ENCODE measurements at regions not wholly inside any gene's neighbourhood (a gene's known extent, or its start where the extent isn't known, plus 50 kb on each side); places are given as distances from the start of the nearest gene placed in this dataset.

GRCh38 chr10:129333706-129334105 lies 133.3 kb upstream of the MGMT start:
- H3K36me3 ChIP-seq (ENCODE audit: control insufficient read depth in 2 of 2, insufficient read depth in 2 of 2, low read length in 1 of 2): no peaks in the 10 kb centered on the region
- peaks cover 0 to 5% of the 10 kb centered on the region in 2 donors for H3K9me3 ChIP-seq (ENCODE audit: control insufficient read depth in 2 of 2, insufficient read depth in 1 of 2, low read depth in 1 of 2, low read length in 1 of 2)
- no peak overlapping the region for H3K27ac ChIP-seq (ENCODE audit: low read depth in 2 of 2, low read length in 1 of 2)
- no peaks in the 10 kb centered on the region for H3K27me3 ChIP-seq (ENCODE audit: control insufficient read depth in 1 of 2, insufficient read depth in 2 of 2, low read length in 2 of 2)
- H3K4me3 ChIP-seq (ENCODE audit: low read depth in 1 of 2, low read length in 2 of 2): no peak overlapping the region
- 79 to 80% methylated on average over 8 of the region's 8 CpGs for WGBS, 2 donors
- H3K4me1 ChIP-seq (ENCODE audit: control insufficient read depth in 2 of 2, insufficient read depth in 2 of 2, low read length in 1 of 2): no peaks in the 10 kb centered on the region

DNA sequence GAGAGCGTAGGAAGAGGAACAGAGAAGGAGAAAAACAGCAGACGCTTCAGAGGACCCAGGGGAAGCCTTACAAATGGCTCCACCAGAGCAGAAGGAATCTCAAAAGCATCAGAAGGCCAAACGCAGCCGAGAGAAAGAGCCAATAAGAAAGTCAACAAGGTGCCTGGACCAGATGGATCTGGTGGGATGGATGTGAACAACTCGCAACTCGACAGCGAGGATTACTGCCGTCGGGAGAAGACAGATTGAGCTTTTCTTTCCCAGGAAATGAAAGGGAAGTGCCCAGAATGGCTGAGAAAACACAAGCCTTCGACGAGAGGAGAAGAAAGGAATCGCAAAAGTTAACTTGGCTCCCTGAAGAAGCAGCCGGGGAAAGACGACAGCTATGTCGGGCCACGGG lies 132.8 kb upstream of the MGMT start:
- H3K4me1 ChIP-seq (ENCODE audit: control insufficient read depth in 2 of 2, insufficient read depth in 2 of 2, low read length in 1 of 2): no peaks in the 10 kb centered on the region
- H3K27ac ChIP-seq (ENCODE audit: low read depth in 2 of 2, low read length in 1 of 2): no peak overlapping the region
- H3K9me3 ChIP-seq (ENCODE audit: control insufficient read depth in 2 of 2, insufficient read depth in 1 of 2, low read depth in 1 of 2, low read length in 1 of 2): peaks cover 0 to 7% of the 10 kb centered on the region in 2 donors
- H3K27me3 ChIP-seq (ENCODE audit: control insufficient read depth in 1 of 2, insufficient read depth in 2 of 2, low read length in 2 of 2): no peaks in the 10 kb centered on the region
- no peak overlapping the region for H3K4me3 ChIP-seq (ENCODE audit: low read depth in 1 of 2, low read length in 2 of 2)
- WGBS, 2 donors: 65 to 71% methylated on average over 16 of the region's 16 CpGs
- H3K36me3 ChIP-seq (ENCODE audit: control insufficient read depth in 2 of 2, insufficient read depth in 2 of 2, low read length in 1 of 2): no peaks in the 10 kb centered on the region

- no peaks in the 10 kb centered on the region for H3K27me3 ChIP-seq (ENCODE audit: control insufficient read depth in 1 of 2, insufficient read depth in 2 of 2, low read length in 2 of 2)
- peaks cover 0 to 9% of the 10 kb centered on the region in 2 donors for H3K9me3 ChIP-seq (ENCODE audit: control insufficient read depth in 2 of 2, insufficient read depth in 1 of 2, low read depth in 1 of 2, low read length in 1 of 2)
- WGBS, 2 donors: 78 to 84% methylated on average over 4 of the region's 4 CpGs
- H3K4me1 ChIP-seq (ENCODE audit: control insufficient read depth in 2 of 2, insufficient read depth in 2 of 2, low read length in 1 of 2): no peaks in the 10 kb centered on the region
- H3K27ac ChIP-seq (ENCODE audit: low read depth in 2 of 2, low read length in 1 of 2): no peak overlapping the region
- no peaks in the 10 kb centered on the region for H3K36me3 ChIP-seq (ENCODE audit: control insufficient read depth in 2 of 2, insufficient read depth in 2 of 2, low read length in 1 of 2)
- H3K4me3 ChIP-seq (ENCODE audit: low read depth in 1 of 2, low read length in 2 of 2): no peak overlapping the region
These were observed 131.6 kb upstream of the MGMT start for GRCh38 chr10:129335396-129335795.

GRCh38 chr10:129335942-129336341 lies 131.1 kb upstream of the MGMT start:
- H3K9me3 ChIP-seq (ENCODE audit: control insufficient read depth in 2 of 2, insufficient read depth in 1 of 2, low read depth in 1 of 2, low read length in 1 of 2): peaks cover 0 to 9% of the 10 kb centered on the region in 2 donors
- H3K27ac ChIP-seq (ENCODE audit: low read depth in 2 of 2, low read length in 1 of 2): no peak overlapping the region
- no peaks in the 10 kb centered on the region for H3K36me3 ChIP-seq (ENCODE audit: control insufficient read depth in 2 of 2, insufficient read depth in 2 of 2, low read length in 1 of 2)
- no peak overlapping the region for H3K4me3 ChIP-seq (ENCODE audit: low read depth in 1 of 2, low read length in 2 of 2)
- no peaks in the 10 kb centered on the region for H3K27me3 ChIP-seq (ENCODE audit: control insufficient read depth in 1 of 2, insufficient read depth in 2 of 2, low read length in 2 of 2)
- H3K4me1 ChIP-seq (ENCODE audit: control insufficient read depth in 2 of 2, insufficient read depth in 2 of 2, low read length in 1 of 2): no peaks in the 10 kb centered on the region
- WGBS, 2 donors: 89 to 91% methylated on average over 5 of the region's 5 CpGs

GRCh38 chr10:129339191-129339590 lies 127.8 kb upstream of the MGMT start:
- H3K4me3 ChIP-seq (ENCODE audit: low read depth in 1 of 2, low read length in 2 of 2): no peak overlapping the region
- no peaks in the 10 kb centered on the region for H3K4me1 ChIP-seq (ENCODE audit: control insufficient read depth in 2 of 2, insufficient read depth in 2 of 2, low read length in 1 of 2)
- H3K27ac ChIP-seq (ENCODE audit: low read depth in 2 of 2, low read length in 1 of 2): no peak overlapping the region
- H3K36me3 ChIP-seq (ENCODE audit: control insufficient read depth in 2 of 2, insufficient read depth in 2 of 2, low read length in 1 of 2): no peaks in the 10 kb centered on the region
- 85 to 90% methylated on average over 8 of the region's 8 CpGs for WGBS, 2 donors
- peaks cover 0 to 13% of the 10 kb centered on the region in 2 donors for H3K9me3 ChIP-seq (ENCODE audit: control insufficient read depth in 2 of 2, insufficient read depth in 1 of 2, low read depth in 1 of 2, low read length in 1 of 2)
- no peaks in the 10 kb centered on the region for H3K27me3 ChIP-seq (ENCODE audit: control insufficient read depth in 1 of 2, insufficient read depth in 2 of 2, low read length in 2 of 2)

DNA sequence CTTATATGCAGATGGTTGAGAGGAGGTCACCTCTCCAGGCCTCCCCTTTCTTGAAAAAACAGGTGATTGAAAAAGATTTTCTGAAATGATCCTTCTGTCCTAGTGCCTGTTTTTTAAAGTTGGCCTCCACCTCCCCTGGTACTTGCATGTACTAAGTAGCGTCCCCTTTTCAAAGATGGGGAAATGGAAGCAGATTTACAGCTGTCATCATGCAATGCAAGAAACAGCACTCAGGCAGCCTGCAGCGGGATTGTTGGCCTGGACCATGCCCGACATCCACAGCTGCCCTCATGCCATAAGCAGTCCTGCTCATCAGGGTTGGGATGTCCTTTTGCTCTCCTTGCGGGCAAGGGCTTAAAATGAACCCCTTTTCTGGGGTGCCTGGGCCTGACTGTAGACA lies 127.2 kb upstream of the MGMT start:
- H3K27me3 ChIP-seq (ENCODE audit: control insufficient read depth in 1 of 2, insufficient read depth in 2 of 2, low read length in 2 of 2): no peaks in the 10 kb centered on the region
- H3K9me3 ChIP-seq (ENCODE audit: control insufficient read depth in 2 of 2, insufficient read depth in 1 of 2, low read depth in 1 of 2, low read length in 1 of 2): peaks cover 0 to 12% of the 10 kb centered on the region in 2 donors
- no peak overlapping the region for H3K4me3 ChIP-seq (ENCODE audit: low read depth in 1 of 2, low read length in 2 of 2)
- H3K4me1 ChIP-seq (ENCODE audit: control insufficient read depth in 2 of 2, insufficient read depth in 2 of 2, low read length in 1 of 2): no peaks in the 10 kb centered on the region
- H3K36me3 ChIP-seq (ENCODE audit: control insufficient read depth in 2 of 2, insufficient read depth in 2 of 2, low read length in 1 of 2): no peaks in the 10 kb centered on the region
- 91 to 92% methylated on average over 4 of the region's 4 CpGs for WGBS, 2 donors
- no peak overlapping the region for H3K27ac ChIP-seq (ENCODE audit: low read depth in 2 of 2, low read length in 1 of 2)

DNA sequence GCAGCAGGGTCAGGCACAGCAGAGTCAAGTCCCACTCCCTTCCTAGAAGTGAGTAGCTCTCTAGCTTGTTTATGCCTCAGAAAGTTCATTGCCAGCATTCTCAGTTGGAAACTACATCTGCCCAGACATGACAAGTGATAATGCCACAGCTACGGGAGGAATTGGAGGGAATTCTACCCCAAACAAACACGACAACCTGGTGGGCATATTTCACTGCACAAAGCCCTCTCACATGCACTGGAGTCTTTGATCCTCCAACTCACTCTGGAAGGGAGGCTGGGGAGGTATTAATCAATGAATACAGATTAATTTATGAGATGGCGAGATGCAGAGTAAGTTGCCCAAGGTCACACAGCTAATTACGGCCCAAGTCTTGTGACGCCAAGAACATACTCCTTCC lies 126.0 kb upstream of the MGMT start:
- H3K4me3 ChIP-seq (ENCODE audit: low read depth in 1 of 2, low read length in 2 of 2): no peak overlapping the region
- 66 to 72% methylated on average over 5 of the region's 5 CpGs for WGBS, 2 donors
- H3K27me3 ChIP-seq (ENCODE audit: control insufficient read depth in 1 of 2, insufficient read depth in 2 of 2, low read length in 2 of 2): no peaks in the 10 kb centered on the region
- H3K9me3 ChIP-seq (ENCODE audit: control insufficient read depth in 2 of 2, insufficient read depth in 1 of 2, low read depth in 1 of 2, low read length in 1 of 2): peaks cover 0 to 13% of the 10 kb centered on the region in 2 donors
- no peak overlapping the region for H3K27ac ChIP-seq (ENCODE audit: low read depth in 2 of 2, low read length in 1 of 2)
- no peaks in the 10 kb centered on the region for H3K36me3 ChIP-seq (ENCODE audit: control insufficient read depth in 2 of 2, insufficient read depth in 2 of 2, low read length in 1 of 2)
- H3K4me1 ChIP-seq (ENCODE audit: control insufficient read depth in 2 of 2, insufficient read depth in 2 of 2, low read length in 1 of 2): no peaks in the 10 kb centered on the region

DNA sequence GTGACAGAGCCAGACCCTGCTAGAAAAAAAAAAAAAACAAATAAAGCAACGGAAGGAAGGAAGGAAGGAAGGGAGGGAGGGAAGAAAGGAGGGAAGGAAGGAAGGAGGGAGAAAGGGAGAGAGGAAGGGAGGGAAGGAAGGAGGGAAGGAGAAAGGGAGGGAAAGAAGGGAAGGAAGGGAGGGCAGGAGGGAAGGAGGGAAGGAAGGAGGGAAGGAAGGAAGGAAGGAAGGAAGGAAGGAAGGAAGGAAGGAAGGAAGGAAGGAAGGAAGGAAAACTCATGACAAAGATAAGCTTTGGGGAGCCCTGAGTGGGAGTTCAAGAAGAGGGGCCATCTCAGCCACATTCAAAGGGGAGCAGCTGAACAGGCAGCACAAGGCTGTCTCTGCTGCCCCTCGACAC lies 124.7 kb upstream of the MGMT start:
- no peak overlapping the region for H3K27ac ChIP-seq (ENCODE audit: low read depth in 2 of 2, low read length in 1 of 2)
- no peaks in the 10 kb centered on the region for H3K4me1 ChIP-seq (ENCODE audit: control insufficient read depth in 2 of 2, insufficient read depth in 2 of 2, low read length in 1 of 2)
- H3K36me3 ChIP-seq (ENCODE audit: control insufficient read depth in 2 of 2, insufficient read depth in 2 of 2, low read length in 1 of 2): no peaks in the 10 kb centered on the region
- peaks cover 0 to 16% of the 10 kb centered on the region in 2 donors for H3K9me3 ChIP-seq (ENCODE audit: control insufficient read depth in 2 of 2, insufficient read depth in 1 of 2, low read depth in 1 of 2, low read length in 1 of 2)
- no peak overlapping the region for H3K4me3 ChIP-seq (ENCODE audit: low read depth in 1 of 2, low read length in 2 of 2)
- WGBS, 2 donors: 51 to 73% methylated on average over 2 of the region's 2 CpGs
- H3K27me3 ChIP-seq (ENCODE audit: control insufficient read depth in 1 of 2, insufficient read depth in 2 of 2, low read length in 2 of 2): no peaks in the 10 kb centered on the region

GRCh38 chr10:129343141-129343540 lies 123.9 kb upstream of the MGMT start:
- WGBS, 2 donors: 82 to 85% methylated on average over 9 of the region's 9 CpGs

DNA sequence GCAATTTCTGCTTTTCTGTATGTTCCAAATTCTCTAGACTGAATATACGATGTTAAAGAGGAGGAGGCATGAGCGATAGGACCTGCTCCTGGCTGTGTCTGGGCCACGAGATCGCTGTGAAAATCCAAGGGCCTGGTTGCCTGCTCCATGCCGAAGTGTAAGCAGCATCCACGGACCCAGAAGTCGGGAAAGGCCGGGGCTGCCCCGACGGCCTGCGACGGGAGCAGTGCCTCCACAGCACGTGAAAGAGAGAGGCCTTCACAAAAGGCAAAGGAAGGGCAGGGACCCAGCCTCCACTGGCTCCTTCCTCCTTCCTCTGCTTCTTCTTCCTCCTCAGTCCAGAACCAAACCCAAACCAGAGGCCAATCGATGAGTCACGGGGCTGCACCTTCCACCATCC lies 122.9 kb upstream of the MGMT start:
- peaks cover 0 to 18% of the 10 kb centered on the region in 2 donors for H3K9me3 ChIP-seq (ENCODE audit: control insufficient read depth in 2 of 2, insufficient read depth in 1 of 2, low read depth in 1 of 2, low read length in 1 of 2)
- no peak overlapping the region for H3K4me3 ChIP-seq (ENCODE audit: low read depth in 1 of 2, low read length in 2 of 2)
- H3K4me1 ChIP-seq (ENCODE audit: control insufficient read depth in 2 of 2, insufficient read depth in 2 of 2, low read length in 1 of 2): no peaks in the 10 kb centered on the region
- no peaks in the 10 kb centered on the region for H3K36me3 ChIP-seq (ENCODE audit: control insufficient read depth in 2 of 2, insufficient read depth in 2 of 2, low read length in 1 of 2)
- no peaks in the 10 kb centered on the region for H3K27me3 ChIP-seq (ENCODE audit: control insufficient read depth in 1 of 2, insufficient read depth in 2 of 2, low read length in 2 of 2)
- 93 to 94% methylated on average over 15 of the region's 15 CpGs for WGBS, 2 donors
- no peak overlapping the region for H3K27ac ChIP-seq (ENCODE audit: low read depth in 2 of 2, low read length in 1 of 2)

More at GRCh38 chr10:129343141-129343540, 123.9 kb upstream of the MGMT start:
- no peaks in the 10 kb centered on the region for H3K27me3 ChIP-seq (ENCODE audit: control insufficient read depth in 1 of 2, insufficient read depth in 2 of 2, low read length in 2 of 2)
- no peaks in the 10 kb centered on the region for H3K36me3 ChIP-seq (ENCODE audit: control insufficient read depth in 2 of 2, insufficient read depth in 2 of 2, low read length in 1 of 2)
- no peak overlapping the region for H3K27ac ChIP-seq (ENCODE audit: low read depth in 2 of 2, low read length in 1 of 2)
- peaks cover 0 to 16% of the 10 kb centered on the region in 2 donors for H3K9me3 ChIP-seq (ENCODE audit: control insufficient read depth in 2 of 2, insufficient read depth in 1 of 2, low read depth in 1 of 2, low read length in 1 of 2)
- no peak overlapping the region for H3K4me3 ChIP-seq (ENCODE audit: low read depth in 1 of 2, low read length in 2 of 2)
- no peaks in the 10 kb centered on the region for H3K4me1 ChIP-seq (ENCODE audit: control insufficient read depth in 2 of 2, insufficient read depth in 2 of 2, low read length in 1 of 2)
